K562 (cell line): ENCODE measurements at regions not wholly inside any gene's neighbourhood (a gene's known extent, or its start where the extent isn't known, plus 50 kb on each side); places are given as distances from the start of the nearest gene placed in this dataset.

ENCODE experiments used
- ATAC-seq: fragments of 200-7000 bp; cut with Tn5 transposase; 3 replicates; pipeline ENCODE4 v1.9.1; 2020; ENCODE audit warnings: moderate library complexity
- BruUV-seq: library from RNA; stranded (reverse); fragments of 400-500 nt; replicated peaks from 2 replicates; lab custom pipeline; 2021; lab: Mats Ljungman, UMichigan
- CTCF ChIA-PET: fragments of 300-600 bp; formaldehyde crosslinking; extraction: SDS; loops from one replicate; lab custom pipeline; 2021; ENCODE audit warnings: low intra/inter-chr PET ratio; lab: Yijun Ruan, JAX
- POLR2A ChIA-PET: fragments of 300-600, 350-650 bp; sonication (Branson Sonifier 250); formaldehyde crosslinking; extraction: SDS; loops from one replicate; lab custom pipeline; 2021; ENCODE audit warnings: antibody characterized with exemption, inconsistent platforms; lab: Yijun Ruan, JAX
- DNase-seq, 4 experiments: peaks; one replicate each; pipeline versions ENCODE4 v3.0.0 to v3.0.0-alpha.2; 2011 to 2018; ENCODE audit warnings: low spot score in 3 of 4, mixed read lengths in 3 of 4; ENCODE audit errors: extremely low read depth in 1 of 4
- FAIRE-seq: peaks from 2 replicates; lab custom pipeline; 2011; peaks lifted over from hg19 to GRCh38; lab: Jason Lieb, UNC
- H2AFZ ChIP-seq: 2 replicates; pipeline ENCODE4 v1.6.0; 2011; ENCODE audit warnings: low read depth, low read length, control low read depth, inconsistent platforms
- H3K27ac ChIP-seq: fragments of 200-600 bp; 3 replicates; pipeline ENCODE4 v1.8.0; 2011; ENCODE audit warnings: low read depth, mild to moderate bottlenecking, control low read depth, inconsistent platforms, low read length, moderate library complexity, mixed read lengths; ENCODE audit errors: extremely low read depth
- H3K27me3 ChIP-seq, 2 experiments: fragments of 300-600 bp in 1 of 2; 2 replicates in 1 of 2; 3 replicates in 1 of 2; pipeline versions ENCODE4 v1.6.0 to v1.8.0; 2011; ENCODE audit warnings: inconsistent platforms in 2 of 2, low read length in 2 of 2, mild to moderate bottlenecking in 1 of 2, mixed read lengths in 1 of 2, moderate library complexity in 1 of 2; ENCODE audit not compliant: control insufficient read depth in 2 of 2, insufficient read depth in 2 of 2
- H3K36me3 ChIP-seq: fragments of 300-600 bp; 3 replicates; pipeline ENCODE4 v1.8.0; 2011; ENCODE audit warnings: mild to moderate bottlenecking, low read length, inconsistent platforms; ENCODE audit not compliant: control insufficient read depth, insufficient read depth
- H3K4me1 ChIP-seq, 2 experiments: fragments of 200-600 bp in 1 of 2; replicated peaks in 1 of 2; 2 replicates in 1 of 2; 3 replicates in 1 of 2; pipeline versions ENCODE4 v1.5.1 to v1.8.0; 2011; ENCODE audit warnings: inconsistent platforms in 2 of 2, low read length in 2 of 2, mild to moderate bottlenecking in 1 of 2, mixed read lengths in 1 of 2, moderate library complexity in 1 of 2; ENCODE audit not compliant: control insufficient read depth in 2 of 2, insufficient read depth in 2 of 2
- H3K4me2 ChIP-seq: 2 replicates; pipeline ENCODE4 v1.6.1; 2011; ENCODE audit warnings: low read length, control low read depth, inconsistent platforms, mixed read lengths; ENCODE audit not compliant: insufficient read depth
- H3K4me3 ChIP-seq: fragments of 200-600 bp; sonication (generic), shearing (Covaris generic); 2 replicates; pipeline ENCODE4 v1.5.1; 2016; ENCODE audit warnings: control low read depth, inconsistent platforms
- H3K79me2 ChIP-seq: fragments of 200-600 bp; 3 replicates; pipeline ENCODE4 v1.8.0; 2011; ENCODE audit warnings: low read length, inconsistent platforms; ENCODE audit not compliant: control insufficient read depth, insufficient read depth
- H3K9ac ChIP-seq, 2 experiments: 2 replicates each; pipeline versions ENCODE4 v1.6.0 to v1.6.1; 2011; ENCODE audit warnings: low read depth in 2 of 2, low read length in 2 of 2, control low read depth in 1 of 2, inconsistent platforms in 1 of 2, mild to moderate bottlenecking in 1 of 2, mixed read lengths in 1 of 2; ENCODE audit not compliant: insufficient read depth in 1 of 2
- H3K9me1 ChIP-seq: one replicate; pipeline ENCODE4 v1.6.0; 2011; ENCODE audit warnings: inconsistent platforms, mild to moderate bottlenecking, low read length, moderate library complexity; ENCODE audit not compliant: control insufficient read depth, insufficient read depth
- H3K9me3 ChIP-seq: replicated peaks from 2 replicates; pipeline ENCODE4 v1.5.1; 2011; ENCODE audit warnings: low read depth, low read length, inconsistent platforms; ENCODE audit not compliant: control insufficient read depth, insufficient read depth
- H4K20me1 ChIP-seq: replicated peaks from 2 replicates; pipeline ENCODE4 v1.6.1; 2011; ENCODE audit warnings: low read length, inconsistent platforms, mixed read lengths; ENCODE audit not compliant: control insufficient read depth, insufficient read depth
- CEBPZ ChIP-seq: fragments of 150-350 bp; IDR thresholded peaks from 2 replicates; pipeline ENCODE4 v1.6.1; 2014; ENCODE audit warnings: low read depth, mild to moderate bottlenecking, low read length, borderline replicate concordance
- GABPA ChIP-seq: fragments of 200-800 bp; sonication (Bioruptor generic); conservative IDR thresholded peaks from 2 replicates; pipeline ENCODE4 v1.6.1; 2016; ENCODE audit warnings: low read depth, missing genetic modification characterization, missing compliant biosample characterization
- GTF2B ChIP-seq: IDR thresholded peaks from 2 replicates; pipeline ENCODE4 v1.6.1; 2011; ENCODE audit not compliant: insufficient read length; ENCODE audit errors: extremely low read depth
- HLTF ChIP-seq: fragments of 450-650 bp; IDR thresholded peaks from 2 replicates; pipeline ENCODE4 v1.6.1; 2016
- PURB ChIP-seq: sonication (generic); formaldehyde crosslinking; IDR thresholded peaks from 2 replicates; pipeline ENCODE4 v1.9.0; 2021; ENCODE audit warnings: low read depth, mild to moderate bottlenecking, missing genetic modification reagents
- ZNF280B ChIP-seq: fragments of 250-450 bp; sonication (Bioruptor Pico); IDR thresholded peaks from 2 replicates; pipeline ENCODE4 v1.5.1; 2021; ENCODE audit warnings: mild to moderate bottlenecking
- WGBS: fragments of 100-300 bp; shearing (Covaris generic); methylation state at CpG from one replicate; pipeline ENCODE4 v1.1.6; 2016; ENCODE audit warnings: low coverage, mixed read lengths; ENCODE audit not compliant: insufficient coverage; ENCODE audit errors: missing lambda C conversion rate; 5-methylcytosine and 5-hydroxymethylcytosine counted together
- in situ Hi-C: fragments of 300-500 bp; cut with MboI; formaldehyde crosslinking; loops from 4 replicates; pipeline ENCODE4 v1.15.0; 2018; ENCODE audit warnings: inconsistent platforms, mixed read lengths
- intact Hi-C: fragments of 100-400 bp; cut with micrococcal nuclease; formaldehyde crosslinking; loops from 2 replicates; pipeline ENCODE4 v1.14.2; 2022
- TF ChIP-seq, protein P1 (sequence below), 2 experiments: fragments of 150-350 bp in 1 of 2; IDR thresholded peaks; 2 replicates each; pipeline ENCODE4 v1.6.1; 2012 to 2016; ENCODE audit warnings: low read depth in 2 of 2, low read length in 2 of 2, mild to moderate bottlenecking in 1 of 2, moderate library complexity in 1 of 2

DNA sequence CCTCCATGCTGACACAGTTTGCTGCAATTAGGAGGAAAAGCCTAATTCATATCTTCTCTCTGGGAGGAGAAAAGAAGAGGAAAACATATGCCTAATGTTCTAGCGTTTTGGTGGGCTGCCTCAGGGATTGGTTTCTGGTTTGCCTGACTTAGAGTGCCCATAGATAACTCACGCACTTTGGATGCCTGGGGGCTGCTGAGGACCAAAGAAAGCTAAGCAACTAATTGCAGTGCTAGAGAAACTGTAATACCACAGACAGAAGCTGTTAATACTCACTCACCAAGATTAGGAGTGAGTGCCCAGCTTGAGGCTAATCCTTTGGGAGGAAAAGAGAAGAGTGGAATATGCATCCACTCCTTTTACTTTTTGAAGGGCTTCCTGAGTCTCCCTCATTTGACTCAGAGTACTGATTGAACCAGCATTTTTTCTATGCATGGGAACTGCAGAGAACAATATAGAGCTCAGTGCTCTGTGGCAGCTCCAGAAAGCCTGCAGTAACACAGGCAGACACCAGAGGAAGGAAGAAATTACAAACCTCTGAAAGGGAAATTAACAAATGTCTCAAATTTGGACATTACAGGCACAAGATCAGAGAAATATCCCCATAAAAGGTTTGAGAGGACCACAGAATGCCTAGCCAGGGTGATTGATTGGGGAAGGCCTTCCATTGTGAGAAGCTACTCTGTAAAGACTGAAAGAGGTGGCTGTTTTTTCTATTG, 666.4 kb downstream of the OLFM4 start:
- Histone ChIP-seq H3K9me1 (no peaks in the 10 kb centered on the region), H3K27ac (no peak overlapping the region), H3K4me2 (no peak overlapping the region), H3K4me1 (no peaks in the 10 kb centered on the region), H4K20me1 (no peaks in the 10 kb centered on the region), H3K36me3 (no peaks in the 10 kb centered on the region), H3K9ac (no peak overlapping the region), H3K4me3 (no peak overlapping the region), H2AFZ (no peak overlapping the region), H3K79me2 (no peaks in the 10 kb centered on the region), H3K27me3 (no peaks in the 10 kb centered on the region), H3K9me3 (no peaks in the 10 kb centered on the region; the same call in 1 of the 2 replicates)
- ATAC-seq (no peak), DNase-seq (no peak), FAIRE-seq (no peak)
- WGBS: 0% methylated on average over 2 of the region's 2 CpGs
- TF ChIP-seq HLTF (no peak), PURB (no peak), CEBPZ (no peak), GTF2B (no peak), GABPA (tag) (no peak), ZNF280B (CRISPR knock-in tag) (no peak)
- TF ChIP-seq, protein P1, sequence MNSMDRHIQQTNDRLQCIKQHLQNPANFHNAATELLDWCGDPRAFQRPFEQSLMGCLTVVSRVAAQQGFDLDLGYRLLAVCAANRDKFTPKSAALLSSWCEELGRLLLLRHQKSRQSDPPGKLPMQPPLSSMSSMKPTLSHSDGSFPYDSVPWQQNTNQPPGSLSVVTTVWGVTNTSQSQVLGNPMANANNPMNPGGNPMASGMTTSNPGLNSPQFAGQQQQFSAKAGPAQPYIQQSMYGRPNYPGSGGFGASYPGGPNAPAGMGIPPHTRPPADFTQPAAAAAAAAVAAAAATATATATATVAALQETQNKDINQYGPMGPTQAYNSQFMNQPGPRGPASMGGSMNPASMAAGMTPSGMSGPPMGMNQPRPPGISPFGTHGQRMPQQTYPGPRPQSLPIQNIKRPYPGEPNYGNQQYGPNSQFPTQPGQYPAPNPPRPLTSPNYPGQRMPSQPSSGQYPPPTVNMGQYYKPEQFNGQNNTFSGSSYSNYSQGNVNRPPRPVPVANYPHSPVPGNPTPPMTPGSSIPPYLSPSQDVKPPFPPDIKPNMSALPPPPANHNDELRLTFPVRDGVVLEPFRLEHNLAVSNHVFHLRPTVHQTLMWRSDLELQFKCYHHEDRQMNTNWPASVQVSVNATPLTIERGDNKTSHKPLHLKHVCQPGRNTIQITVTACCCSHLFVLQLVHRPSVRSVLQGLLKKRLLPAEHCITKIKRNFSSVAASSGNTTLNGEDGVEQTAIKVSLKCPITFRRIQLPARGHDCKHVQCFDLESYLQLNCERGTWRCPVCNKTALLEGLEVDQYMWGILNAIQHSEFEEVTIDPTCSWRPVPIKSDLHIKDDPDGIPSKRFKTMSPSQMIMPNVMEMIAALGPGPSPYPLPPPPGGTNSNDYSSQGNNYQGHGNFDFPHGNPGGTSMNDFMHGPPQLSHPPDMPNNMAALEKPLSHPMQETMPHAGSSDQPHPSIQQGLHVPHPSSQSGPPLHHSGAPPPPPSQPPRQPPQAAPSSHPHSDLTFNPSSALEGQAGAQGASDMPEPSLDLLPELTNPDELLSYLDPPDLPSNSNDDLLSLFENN (IDR thresholded peaks at IDR 0.05; ENCODE audit: low read depth in 2 of 2, low read length in 2 of 2): no peak
- ChIA-PET CTCF (no interaction called here), POLR2A (no interaction called here)
- intact Hi-C loops (no loop called here), in situ Hi-C loops (no loop called here)
- no TSS peak for BruUV-seq
